KMS-11 (cell line): ENCODE measurements at regions not wholly inside any gene's neighbourhood (a gene's known extent, or its start where the extent isn't known, plus 50 kb on each side); places are given as distances from the start of the nearest gene placed in this dataset.
"Not testable (repeated sequence)": the region's sequence is repeated elsewhere in the genome, so short reads cannot be mapped to it uniquely, and the experiment has no call there.

ENCODE experiments used
- H2AFZ ChIP-seq: fragments of 200-600 bp; sonication (generic); 2 replicates; pipeline ENCODE4 v1.6.1; 2016; ENCODE audit warnings: antibody characterized with exemption, mixed run types, low read depth
- H3K27ac ChIP-seq: fragments of 200-600 bp; sonication (generic); 2 replicates; pipeline ENCODE4 v1.6.1; 2016; ENCODE audit warnings: mild to moderate bottlenecking, mixed run types
- H3K27me3 ChIP-seq: fragments of 200-600 bp; sonication (generic); 2 replicates; pipeline ENCODE4 v1.6.1; 2017; ENCODE audit warnings: mild to moderate bottlenecking, low read depth, mixed run types, moderate library complexity; ENCODE audit not compliant: insufficient read depth
- H3K36me3 ChIP-seq: fragments of 200-600 bp; sonication (generic); 2 replicates; pipeline ENCODE4 v1.6.1; 2017; ENCODE audit warnings: mild to moderate bottlenecking, mixed run types; ENCODE audit not compliant: insufficient read depth
- H3K4me1 ChIP-seq: fragments of 200-600 bp; sonication (generic); 2 replicates; pipeline ENCODE4 v1.6.1; 2016; ENCODE audit warnings: mild to moderate bottlenecking, low read depth, mixed run types; ENCODE audit not compliant: poor library complexity, severe bottlenecking
- H3K4me2 ChIP-seq: fragments of 200-600 bp; sonication (generic); 2 replicates; pipeline ENCODE4 v1.7.0; 2016; ENCODE audit warnings: mild to moderate bottlenecking, mixed run types
- H3K4me3 ChIP-seq: fragments of 200-600 bp; sonication (generic); IDR thresholded peaks from 2 replicates; pipeline ENCODE4 v1.6.1; 2017; ENCODE audit warnings: low read depth, low read length, mixed read lengths; ENCODE audit not compliant: insufficient read depth
- H3K79me2 ChIP-seq: fragments of 200-600 bp; sonication (generic); 2 replicates; pipeline ENCODE4 v1.6.1; 2016; ENCODE audit warnings: low read depth, mixed run types; ENCODE audit not compliant: insufficient read depth
- H3K9ac ChIP-seq: fragments of 200-600 bp; sonication (generic); 2 replicates; pipeline ENCODE4 v1.6.1; 2016; ENCODE audit warnings: mild to moderate bottlenecking, mixed run types
- H4K20me1 ChIP-seq: fragments of 200-600 bp; sonication (generic); 2 replicates; pipeline ENCODE4 v1.6.1; 2016; ENCODE audit warnings: mild to moderate bottlenecking, mixed run types; ENCODE audit not compliant: insufficient read depth
- TF ChIP-seq, protein P1 (sequence below): fragments of 200-600 bp; sonication (generic); conservative IDR thresholded peaks from 2 replicates; pipeline ENCODE4 v1.6.1; 2017; ENCODE audit warnings: low read depth, mild to moderate bottlenecking, antibody characterized with exemption, low read length, moderate library complexity, mixed read lengths

DNA sequence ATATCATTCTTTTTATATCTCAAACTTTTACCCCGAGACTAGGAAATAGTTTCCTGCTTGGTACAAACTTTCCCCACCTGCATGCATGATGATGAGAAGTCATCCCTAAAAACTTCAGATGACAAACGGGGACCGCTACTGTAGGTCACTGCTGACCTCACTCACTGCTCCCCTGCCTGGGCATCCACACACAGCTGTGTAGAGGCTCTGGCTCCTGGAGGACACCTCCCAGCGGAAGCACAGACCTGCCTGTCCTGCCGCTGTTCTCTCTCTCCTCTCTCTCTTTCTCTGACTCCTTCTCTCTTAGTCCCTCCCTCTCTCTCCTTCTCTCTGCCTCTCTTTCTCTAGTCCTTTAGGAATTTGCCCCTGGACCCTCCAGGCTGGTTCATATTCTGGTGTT lies 202.9 kb upstream of the PITRM1 start:
- H3K9ac ChIP-seq = no peak overlapping the region
- H3K36me3 ChIP-seq = no peaks in the 10 kb centered on the region
- no peak overlapping the region for H3K4me3 ChIP-seq
- H2AFZ ChIP-seq = no peak overlapping the region
- H3K4me2 ChIP-seq = no peak overlapping the region
- no peaks in the 10 kb centered on the region for H3K79me2 ChIP-seq
- no peak overlapping the region for H3K27ac ChIP-seq
- H4K20me1 ChIP-seq = no peaks in the 10 kb centered on the region
- H3K27me3 ChIP-seq = no peaks in the 10 kb centered on the region
- TF ChIP-seq, protein P1, sequence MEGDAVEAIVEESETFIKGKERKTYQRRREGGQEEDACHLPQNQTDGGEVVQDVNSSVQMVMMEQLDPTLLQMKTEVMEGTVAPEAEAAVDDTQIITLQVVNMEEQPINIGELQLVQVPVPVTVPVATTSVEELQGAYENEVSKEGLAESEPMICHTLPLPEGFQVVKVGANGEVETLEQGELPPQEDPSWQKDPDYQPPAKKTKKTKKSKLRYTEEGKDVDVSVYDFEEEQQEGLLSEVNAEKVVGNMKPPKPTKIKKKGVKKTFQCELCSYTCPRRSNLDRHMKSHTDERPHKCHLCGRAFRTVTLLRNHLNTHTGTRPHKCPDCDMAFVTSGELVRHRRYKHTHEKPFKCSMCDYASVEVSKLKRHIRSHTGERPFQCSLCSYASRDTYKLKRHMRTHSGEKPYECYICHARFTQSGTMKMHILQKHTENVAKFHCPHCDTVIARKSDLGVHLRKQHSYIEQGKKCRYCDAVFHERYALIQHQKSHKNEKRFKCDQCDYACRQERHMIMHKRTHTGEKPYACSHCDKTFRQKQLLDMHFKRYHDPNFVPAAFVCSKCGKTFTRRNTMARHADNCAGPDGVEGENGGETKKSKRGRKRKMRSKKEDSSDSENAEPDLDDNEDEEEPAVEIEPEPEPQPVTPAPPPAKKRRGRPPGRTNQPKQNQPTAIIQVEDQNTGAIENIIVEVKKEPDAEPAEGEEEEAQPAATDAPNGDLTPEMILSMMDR = no peak
- no peaks in the 10 kb centered on the region for H3K4me1 ChIP-seq

DNA sequence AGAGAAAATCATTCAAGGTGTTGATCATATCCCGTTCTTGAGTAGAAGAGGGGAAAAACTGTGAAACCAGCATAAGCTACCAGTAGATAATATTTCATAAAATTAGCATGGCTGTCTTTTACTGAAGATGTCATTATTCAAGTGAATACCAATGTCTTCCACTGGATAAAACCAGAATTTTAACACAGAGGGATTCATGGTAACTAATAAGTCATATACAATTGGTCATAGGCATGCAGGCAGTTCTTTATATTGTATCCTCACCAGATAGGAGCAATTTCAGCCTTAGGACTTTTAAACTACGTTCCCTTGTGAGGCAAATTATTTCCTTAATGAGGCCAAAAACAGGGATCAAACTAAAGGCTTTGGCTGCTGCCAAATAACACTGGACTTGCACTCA lies 202.3 kb upstream of the PITRM1 start:
- TF ChIP-seq, protein P1 = no peak
- no peak overlapping the region for H3K4me3 ChIP-seq
- no peaks in the 10 kb centered on the region for H3K36me3 ChIP-seq
- no peaks in the 10 kb centered on the region for H3K4me1 ChIP-seq
- H3K4me2 ChIP-seq = no peak overlapping the region
- no peak overlapping the region for H3K9ac ChIP-seq
- no peaks in the 10 kb centered on the region for H4K20me1 ChIP-seq
- H3K27me3 ChIP-seq = no peaks in the 10 kb centered on the region
- H3K27ac ChIP-seq = no peak overlapping the region
- H2AFZ ChIP-seq = no peak overlapping the region
- no peaks in the 10 kb centered on the region for H3K79me2 ChIP-seq

GRCh38 chr10:3373374-3374027 lies 200.9 kb upstream of the PITRM1 start:
- H3K9ac ChIP-seq, H3K4me2 ChIP-seq, H3K27me3 ChIP-seq, H3K4me3 ChIP-seq, H3K27ac ChIP-seq, H3K79me2 ChIP-seq, H4K20me1 ChIP-seq, H3K36me3 ChIP-seq, H2AFZ ChIP-seq, H3K4me1 ChIP-seq: not testable (repeated sequence)

- Histone ChIP-seq H4K20me1 (no peaks in the 10 kb centered on the region), H3K4me2 (no peak overlapping the region), H3K27ac (no peak overlapping the region), H3K9ac (no peak overlapping the region), H2AFZ (no peak overlapping the region), H3K4me3 (no peak overlapping the region), H3K36me3 (no peaks in the 10 kb centered on the region), H3K4me1 (no peaks in the 10 kb centered on the region), H3K27me3 (no peaks in the 10 kb centered on the region), H3K79me2 (no peaks in the 10 kb centered on the region)
- TF ChIP-seq, protein P1 = no peak
Measured at GRCh38 chr10:3372281-3372680, 199.7 kb upstream of the PITRM1 start.

DNA sequence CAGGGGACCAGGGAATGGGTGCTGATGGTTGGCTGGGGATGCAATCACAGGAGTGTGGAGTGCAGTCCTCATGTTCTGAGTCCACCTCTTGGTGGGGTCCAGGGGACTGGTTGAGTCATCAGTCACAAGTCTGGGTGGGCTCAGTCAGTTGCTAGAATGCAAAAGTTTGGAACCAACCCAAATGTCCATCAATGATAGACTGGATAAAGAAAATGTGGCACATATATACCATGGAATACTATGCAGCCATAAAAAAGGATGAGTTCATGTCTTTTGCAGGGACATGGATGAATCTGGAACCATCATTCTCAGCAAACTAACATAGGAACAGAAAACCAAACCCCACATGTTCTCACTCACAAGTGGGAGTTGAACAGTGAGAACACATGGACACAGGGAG lies 199.0 kb upstream of the PITRM1 start:
- not testable (repeated sequence) for H4K20me1 ChIP-seq, H3K36me3 ChIP-seq, H2AFZ ChIP-seq, H3K4me2 ChIP-seq, H3K27ac ChIP-seq, H3K9ac ChIP-seq, H3K79me2 ChIP-seq, H3K4me1 ChIP-seq, H3K4me3 ChIP-seq, H3K27me3 ChIP-seq
